GM10266 (cell line): ENCODE measurements at regions not wholly inside any gene's neighbourhood (a gene's known extent, or its start where the extent isn't known, plus 50 kb on each side); places are given as distances from the start of the nearest gene placed in this dataset.

Source experiments
- DNase-seq: peaks from one replicate; pipeline ENCODE4 v3.0.0; 2012; ENCODE audit errors: extremely low spot score
- TF ChIP-seq, protein P1 (sequence below): IDR thresholded peaks from 2 replicates; pipeline ENCODE4 v1.5.1; 2012; ENCODE audit warnings: mild to moderate bottlenecking, low read depth; ENCODE audit not compliant: control insufficient read depth, insufficient read depth; ENCODE audit errors: missing control alignments

DNA sequence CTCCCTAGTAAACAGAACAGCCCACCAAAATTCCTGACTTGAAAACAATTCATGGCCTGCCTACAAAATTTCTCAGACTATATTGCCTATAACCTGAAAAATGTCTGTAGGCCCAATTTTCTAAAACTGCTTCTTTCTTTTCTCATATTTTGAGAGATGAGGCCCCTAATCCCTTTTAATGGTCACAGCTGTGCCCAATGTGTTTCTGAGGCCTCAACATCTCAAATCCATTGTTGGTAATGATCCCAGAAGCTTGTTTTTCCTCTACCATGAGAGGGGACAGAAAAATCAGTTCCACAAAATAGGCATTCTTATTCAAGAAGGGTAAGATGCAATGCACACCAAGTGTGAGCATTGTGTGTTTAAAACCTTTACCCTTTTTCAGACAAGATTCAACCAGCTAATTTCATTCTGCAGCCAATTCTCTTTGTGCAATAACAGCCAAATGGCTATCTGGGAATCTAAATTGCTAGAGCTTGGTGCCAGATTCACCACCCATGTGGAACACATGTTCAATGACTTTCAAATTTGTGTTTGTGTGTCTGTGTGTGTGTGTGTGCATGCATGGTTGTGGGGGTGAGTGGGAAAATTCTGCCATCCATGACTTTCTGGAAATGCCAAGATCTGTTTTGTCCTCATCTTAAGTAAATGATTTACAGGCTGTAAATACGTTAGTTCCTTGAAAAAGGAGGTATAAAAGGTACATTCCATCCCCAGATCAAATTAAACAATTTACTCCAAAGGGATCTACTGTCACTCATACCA is 319.5 kb downstream of the TNS1 start:
- TF ChIP-seq, protein P1, sequence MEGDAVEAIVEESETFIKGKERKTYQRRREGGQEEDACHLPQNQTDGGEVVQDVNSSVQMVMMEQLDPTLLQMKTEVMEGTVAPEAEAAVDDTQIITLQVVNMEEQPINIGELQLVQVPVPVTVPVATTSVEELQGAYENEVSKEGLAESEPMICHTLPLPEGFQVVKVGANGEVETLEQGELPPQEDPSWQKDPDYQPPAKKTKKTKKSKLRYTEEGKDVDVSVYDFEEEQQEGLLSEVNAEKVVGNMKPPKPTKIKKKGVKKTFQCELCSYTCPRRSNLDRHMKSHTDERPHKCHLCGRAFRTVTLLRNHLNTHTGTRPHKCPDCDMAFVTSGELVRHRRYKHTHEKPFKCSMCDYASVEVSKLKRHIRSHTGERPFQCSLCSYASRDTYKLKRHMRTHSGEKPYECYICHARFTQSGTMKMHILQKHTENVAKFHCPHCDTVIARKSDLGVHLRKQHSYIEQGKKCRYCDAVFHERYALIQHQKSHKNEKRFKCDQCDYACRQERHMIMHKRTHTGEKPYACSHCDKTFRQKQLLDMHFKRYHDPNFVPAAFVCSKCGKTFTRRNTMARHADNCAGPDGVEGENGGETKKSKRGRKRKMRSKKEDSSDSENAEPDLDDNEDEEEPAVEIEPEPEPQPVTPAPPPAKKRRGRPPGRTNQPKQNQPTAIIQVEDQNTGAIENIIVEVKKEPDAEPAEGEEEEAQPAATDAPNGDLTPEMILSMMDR = no peak
- no peak for DNase-seq

DNA sequence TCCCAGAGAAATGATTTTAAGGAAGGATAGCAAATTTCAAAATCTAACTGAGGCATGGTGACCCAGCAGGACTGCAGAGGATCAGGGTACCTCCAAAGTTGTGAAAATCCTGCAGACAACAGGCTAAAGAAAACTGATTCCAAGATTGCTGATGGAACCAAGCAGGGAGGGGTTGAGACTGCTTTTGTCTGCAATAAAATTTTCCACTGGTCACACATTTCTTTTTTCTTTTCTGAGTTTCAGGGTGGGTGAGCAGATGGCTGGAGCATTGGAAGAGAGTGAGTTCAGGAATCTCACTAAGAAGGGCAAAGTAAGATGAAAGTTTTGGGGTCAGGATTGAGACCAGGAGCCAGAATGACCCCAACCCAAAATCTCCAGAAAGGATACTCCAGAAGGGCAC is 321.0 kb downstream of the TNS1 start:
- DNase-seq = no peak
- TF ChIP-seq, protein P1 = no peak

DNA sequence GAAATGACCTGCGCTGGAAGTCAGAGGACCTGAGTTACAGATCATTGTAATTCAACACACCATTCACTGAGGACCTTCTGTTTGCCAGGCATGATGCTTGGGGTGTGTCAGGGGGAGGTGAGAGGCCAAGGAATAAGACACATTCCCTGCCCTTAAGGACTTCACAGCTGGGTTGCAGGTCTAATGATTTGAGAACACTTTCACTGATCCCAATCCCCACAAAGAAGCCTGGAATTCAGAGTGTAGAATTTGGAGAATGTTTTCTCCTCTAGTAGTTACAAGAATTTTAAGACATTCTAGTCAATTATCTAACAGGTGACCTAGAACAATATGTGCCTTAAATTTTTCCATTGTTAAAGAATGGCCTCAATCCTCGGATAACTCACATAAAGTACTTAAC is 322.4 kb downstream of the TNS1 start:
- TF ChIP-seq, protein P1 = no peak
- no peak for DNase-seq

DNA sequence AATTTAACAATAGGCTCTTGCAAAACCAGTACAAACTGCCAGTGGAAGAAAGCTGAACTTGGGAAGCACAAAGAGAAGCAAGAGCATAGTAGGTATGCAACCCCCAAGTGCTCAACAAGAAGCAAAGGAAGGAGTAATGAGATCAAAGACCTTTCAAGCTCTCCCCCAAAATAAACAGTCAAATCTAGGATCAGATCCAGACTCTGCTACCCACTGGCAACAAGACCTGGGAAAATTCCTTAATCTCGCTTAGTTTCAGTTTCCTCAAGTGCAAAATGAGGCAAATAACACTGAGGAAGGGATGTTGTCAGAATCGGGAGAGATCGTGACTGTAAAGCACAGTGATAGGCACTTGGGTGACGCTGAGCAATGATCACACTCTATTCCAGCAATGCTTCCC is 329.2 kb downstream of the TNS1 start:
- DNase-seq = no peak
- TF ChIP-seq, protein P1 = no peak

DNA sequence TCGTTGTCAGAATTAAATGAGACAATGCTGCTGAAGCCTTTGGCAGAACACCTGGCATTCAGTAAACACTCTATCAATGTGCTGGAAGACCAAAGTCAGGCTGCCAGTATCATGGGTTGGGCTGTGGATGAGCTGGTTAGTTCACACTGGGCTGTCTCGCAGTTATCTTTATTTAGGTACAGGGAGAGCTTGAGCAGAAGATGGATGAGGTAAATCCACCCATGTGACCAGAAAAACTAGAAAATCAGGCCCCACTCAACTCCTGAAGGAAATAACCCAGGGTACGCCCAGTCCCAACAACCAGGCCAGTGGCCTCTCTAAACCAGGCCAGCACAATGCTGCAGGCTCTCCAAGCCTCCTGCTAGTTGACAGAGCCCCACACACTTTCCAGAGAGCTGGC is 330.3 kb downstream of the TNS1 start:
- no peak for DNase-seq
- TF ChIP-seq, protein P1 = no peak

DNA sequence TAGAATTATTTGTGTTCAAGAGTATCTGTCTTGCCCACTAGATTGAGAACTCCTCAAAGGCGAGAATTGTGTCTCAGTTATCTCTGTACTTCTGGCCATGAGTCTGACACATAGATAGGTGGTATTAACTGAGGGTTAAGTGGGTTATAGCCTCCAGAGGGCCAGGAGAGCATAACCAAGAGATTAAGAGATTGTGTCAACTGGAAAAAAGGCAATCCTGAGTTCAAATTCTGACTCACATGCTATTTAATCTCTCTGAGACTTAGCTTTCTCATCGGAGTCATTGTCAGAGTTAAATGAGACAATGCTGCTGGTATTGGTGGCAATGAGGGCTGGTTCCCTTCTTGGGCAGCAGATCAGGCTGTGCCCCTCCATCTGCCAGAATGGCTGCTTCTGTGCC is 330.9 kb downstream of the TNS1 start:
- DNase-seq = no peak
- TF ChIP-seq, protein P1 = no peak

DNA sequence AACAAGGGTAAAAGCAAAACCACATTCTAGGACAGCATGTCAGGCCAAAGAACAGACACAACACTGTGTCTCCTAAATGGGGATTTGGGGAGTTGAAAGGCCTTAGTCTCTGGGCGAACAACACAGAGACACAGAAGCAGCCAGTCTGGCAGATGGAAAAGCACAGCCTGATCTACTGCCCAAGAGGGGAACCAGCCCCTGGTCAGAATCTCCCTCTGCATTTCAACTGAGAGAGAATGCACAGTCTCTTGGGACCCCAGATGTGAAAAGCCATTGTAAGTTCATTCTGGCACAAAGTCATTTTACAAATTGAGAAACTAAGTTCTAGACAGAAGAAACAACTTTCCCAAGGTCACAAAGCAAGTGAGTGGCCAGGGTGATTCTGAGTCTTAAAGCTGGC is 331.7 kb downstream of the TNS1 start:
- no peak for DNase-seq
- TF ChIP-seq, protein P1 = no peak
